ENCODE measurements at regions not wholly inside any gene's neighbourhood (a gene's known extent, or its start where the extent isn't known, plus 50 kb on each side); places are given as distances from the start of the nearest gene placed in this dataset.

DNA sequence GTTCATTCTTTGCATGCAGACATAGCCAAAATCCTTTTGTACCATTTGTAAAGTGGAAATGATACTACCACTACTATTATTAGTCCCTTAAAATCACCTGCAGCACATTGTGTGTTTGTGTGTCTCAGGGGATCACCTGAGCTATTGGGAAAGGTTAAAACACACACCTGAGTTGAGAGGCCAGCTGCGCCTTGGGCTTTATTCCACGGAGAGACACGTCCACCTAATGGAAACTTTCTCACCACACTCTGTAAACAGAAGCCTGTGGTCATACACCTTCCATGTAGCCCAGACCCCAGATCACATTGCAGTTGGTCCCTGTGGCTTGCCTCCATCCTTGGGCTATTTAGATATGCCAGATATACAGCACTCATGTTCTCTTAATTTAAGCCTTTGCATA, 81.8 kb upstream of the SH3BP4 start:
- TF ChIP-seq POLR2A (IDR thresholded peaks at IDR 0.05; ENCODE audit: low read depth), result no peak
- TF ChIP-seq, protein P1, sequence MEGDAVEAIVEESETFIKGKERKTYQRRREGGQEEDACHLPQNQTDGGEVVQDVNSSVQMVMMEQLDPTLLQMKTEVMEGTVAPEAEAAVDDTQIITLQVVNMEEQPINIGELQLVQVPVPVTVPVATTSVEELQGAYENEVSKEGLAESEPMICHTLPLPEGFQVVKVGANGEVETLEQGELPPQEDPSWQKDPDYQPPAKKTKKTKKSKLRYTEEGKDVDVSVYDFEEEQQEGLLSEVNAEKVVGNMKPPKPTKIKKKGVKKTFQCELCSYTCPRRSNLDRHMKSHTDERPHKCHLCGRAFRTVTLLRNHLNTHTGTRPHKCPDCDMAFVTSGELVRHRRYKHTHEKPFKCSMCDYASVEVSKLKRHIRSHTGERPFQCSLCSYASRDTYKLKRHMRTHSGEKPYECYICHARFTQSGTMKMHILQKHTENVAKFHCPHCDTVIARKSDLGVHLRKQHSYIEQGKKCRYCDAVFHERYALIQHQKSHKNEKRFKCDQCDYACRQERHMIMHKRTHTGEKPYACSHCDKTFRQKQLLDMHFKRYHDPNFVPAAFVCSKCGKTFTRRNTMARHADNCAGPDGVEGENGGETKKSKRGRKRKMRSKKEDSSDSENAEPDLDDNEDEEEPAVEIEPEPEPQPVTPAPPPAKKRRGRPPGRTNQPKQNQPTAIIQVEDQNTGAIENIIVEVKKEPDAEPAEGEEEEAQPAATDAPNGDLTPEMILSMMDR (IDR thresholded peaks at IDR 0.05), result no peak

Measured in esophagus muscularis mucosa (tissue), 3 donors.